DMS79 (cell line): ENCODE measurements at regions not wholly inside any gene's neighbourhood (a gene's known extent, or its start where the extent isn't known, plus 50 kb on each side); places are given as distances from the start of the nearest gene placed in this dataset.
"Not testable (repeated sequence)": the region's sequence is repeated elsewhere in the genome, so short reads cannot be mapped to it uniquely, and the experiment has no call there.

ENCODE experiments used
- DNase-seq: peaks from one replicate; lab custom pipeline; 2025; lab: John Stamatoyannopoulos, UW

GRCh38 chr5:9731159-9731558 lies 101.0 kb upstream of the TAS2R1 start:
- DNase-seq = no peak

GRCh38 chr5:9728261-9728660 lies 98.1 kb upstream of the TAS2R1 start:
- no peak for DNase-seq

DNA sequence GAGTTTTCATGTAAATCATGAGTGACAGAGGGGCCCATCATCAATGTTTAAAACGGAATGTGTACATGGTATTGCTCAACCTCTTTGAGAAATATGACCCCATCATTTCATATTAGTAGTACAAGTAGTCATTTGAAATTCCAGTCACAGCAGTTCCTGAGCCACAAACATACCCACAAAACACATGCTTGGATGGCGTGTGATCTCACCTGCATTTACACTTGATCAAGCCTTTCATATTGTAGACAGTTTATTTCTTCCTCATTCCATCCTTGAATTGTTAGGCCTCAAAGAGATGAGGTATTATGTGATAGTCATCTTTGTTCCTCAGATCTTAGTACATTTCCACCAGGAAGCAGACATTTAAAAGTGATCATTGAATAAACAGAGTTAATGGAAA lies 96.8 kb upstream of the TAS2R1 start:
- no peak for DNase-seq

DNA sequence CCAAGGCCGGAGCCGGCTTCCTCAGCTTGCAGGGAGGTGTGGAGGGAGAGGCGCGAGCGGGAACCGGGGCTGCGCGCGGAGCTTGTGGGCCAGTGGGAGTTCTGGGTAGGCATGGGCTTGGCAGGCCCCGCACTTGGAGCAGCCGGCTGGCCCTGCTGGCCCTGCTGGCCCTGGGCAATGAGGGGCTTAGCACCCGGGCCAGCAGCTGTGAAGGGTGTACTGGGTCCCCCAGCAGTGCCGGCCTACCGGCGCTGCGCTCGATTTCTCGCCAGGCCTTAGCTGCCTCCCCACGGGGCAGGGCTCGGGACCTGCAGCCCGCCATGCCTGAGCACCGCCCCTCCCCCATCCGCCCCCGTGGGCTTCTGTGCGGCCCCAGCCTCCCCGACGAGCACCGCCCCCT lies 95.1 kb upstream of the TAS2R1 start:
- not testable (repeated sequence) for DNase-seq

DNA sequence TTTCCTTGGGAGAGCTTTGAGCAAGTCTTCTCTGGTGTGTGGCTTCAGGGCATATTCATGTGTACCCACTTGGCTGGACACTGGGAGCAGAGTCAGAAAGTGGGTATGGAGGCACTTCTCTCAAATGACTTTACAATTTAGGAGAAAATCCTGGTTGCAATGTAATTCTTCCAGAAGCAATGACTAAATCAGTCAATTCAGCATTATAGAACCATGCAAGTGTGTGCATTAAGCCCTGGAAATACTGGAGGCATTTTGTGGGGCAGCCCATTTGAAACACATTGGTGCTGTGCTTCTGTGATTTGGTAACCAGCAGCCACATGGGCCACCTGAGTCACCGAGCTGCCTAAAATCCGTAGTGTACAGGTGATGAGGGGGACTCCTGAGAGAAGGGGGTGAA lies 94.6 kb upstream of the TAS2R1 start:
- no peak for DNase-seq

- no peak for DNase-seq
These were observed 92.5 kb upstream of the TAS2R1 start for GRCh38 chr5:9722601-9723180.

DNA sequence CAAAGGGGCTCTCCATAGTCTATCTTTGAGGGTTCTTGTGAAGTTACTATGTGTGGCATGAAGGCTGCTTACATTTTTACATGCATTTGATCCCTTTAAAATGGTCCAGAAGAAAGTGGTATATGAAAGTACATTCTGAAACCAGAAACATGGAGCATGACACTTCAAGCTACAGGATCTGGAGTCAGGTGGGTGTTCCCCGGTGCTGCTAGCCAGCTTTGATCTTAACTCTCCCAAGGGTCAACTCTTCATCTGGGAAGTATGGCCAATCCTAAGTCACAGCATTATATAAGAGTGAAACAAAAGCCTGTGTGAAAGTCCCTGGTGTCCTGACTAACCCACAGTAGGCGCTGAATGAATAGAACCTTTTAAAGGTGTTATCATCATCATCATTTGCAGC lies 91.0 kb upstream of the TAS2R1 start:
- no peak for DNase-seq

DNA sequence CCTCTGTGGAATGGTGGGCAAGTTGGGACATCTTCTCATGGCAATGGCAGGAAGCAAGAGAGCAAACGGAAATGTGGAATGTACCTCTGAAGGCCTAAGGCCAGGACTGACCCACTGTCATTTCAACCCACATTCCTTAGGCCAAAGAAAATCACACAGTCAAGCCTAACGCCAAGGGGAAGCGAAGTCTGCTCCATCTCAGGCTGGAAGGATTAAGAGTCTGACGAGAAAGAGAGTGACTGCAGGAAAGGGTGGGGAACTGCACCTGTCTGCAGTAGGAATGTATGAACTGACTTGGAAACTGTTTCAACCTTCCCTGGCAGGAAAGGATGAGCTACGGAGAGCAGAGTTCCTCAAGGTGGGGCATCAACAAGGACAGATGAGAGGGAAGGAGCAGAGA lies 90.2 kb upstream of the TAS2R1 start:
- DNase-seq = no peak

DNA sequence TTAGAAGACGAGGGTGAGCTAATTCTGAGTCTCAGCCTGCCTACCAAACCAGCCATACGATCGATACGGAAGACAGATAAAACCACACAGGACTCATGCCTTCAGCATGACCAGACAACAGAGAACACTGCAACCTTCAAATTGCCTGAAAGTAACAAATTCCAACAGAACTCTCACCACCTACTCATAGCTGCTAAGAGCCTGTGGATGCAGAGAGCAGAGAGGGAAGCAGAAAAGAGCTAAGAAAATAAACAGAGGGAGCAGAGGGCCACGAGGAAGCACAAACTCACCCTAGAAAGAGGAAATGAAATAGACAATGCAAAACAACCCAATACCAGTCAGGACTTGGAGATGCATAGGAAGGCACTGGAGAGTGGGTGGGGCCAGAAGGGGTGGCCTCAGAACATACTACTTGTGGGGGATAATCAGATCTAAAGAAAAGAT lies 86.7 kb upstream of the TAS2R1 start:
- DNase-seq = no peak

- no peak for DNase-seq
These were observed 85.8 kb upstream of the TAS2R1 start for GRCh38 chr5:9715891-9716335.

GRCh38 chr5:9713959-9714586 lies 83.9 kb upstream of the TAS2R1 start:
- DNase-seq = no peak

GRCh38 chr5:9713356-9713755 lies 83.2 kb upstream of the TAS2R1 start:
- DNase-seq = no peak

GRCh38 chr5:9712911-9713310 lies 82.8 kb upstream of the TAS2R1 start:
- DNase-seq = no peak

DNA sequence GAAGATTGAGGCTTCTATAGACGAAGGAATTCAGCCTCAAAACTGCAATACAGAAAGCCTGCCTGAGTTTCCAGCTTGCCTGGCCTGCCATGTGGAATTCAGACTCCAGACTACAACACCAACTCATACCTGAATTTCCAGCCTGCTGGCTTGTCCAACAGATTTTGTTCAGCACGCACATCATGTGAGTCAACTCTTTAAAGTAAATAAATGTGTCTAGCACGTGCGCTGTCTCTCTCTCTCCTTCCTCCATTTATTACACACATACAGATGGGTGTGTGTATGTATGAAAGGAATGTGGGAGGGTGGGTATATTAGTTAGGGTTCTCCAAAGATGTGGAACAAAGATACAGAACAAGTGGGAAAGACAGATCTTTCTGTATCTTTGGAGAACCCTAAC lies 82.4 kb upstream of the TAS2R1 start:
- no peak for DNase-seq

DNA sequence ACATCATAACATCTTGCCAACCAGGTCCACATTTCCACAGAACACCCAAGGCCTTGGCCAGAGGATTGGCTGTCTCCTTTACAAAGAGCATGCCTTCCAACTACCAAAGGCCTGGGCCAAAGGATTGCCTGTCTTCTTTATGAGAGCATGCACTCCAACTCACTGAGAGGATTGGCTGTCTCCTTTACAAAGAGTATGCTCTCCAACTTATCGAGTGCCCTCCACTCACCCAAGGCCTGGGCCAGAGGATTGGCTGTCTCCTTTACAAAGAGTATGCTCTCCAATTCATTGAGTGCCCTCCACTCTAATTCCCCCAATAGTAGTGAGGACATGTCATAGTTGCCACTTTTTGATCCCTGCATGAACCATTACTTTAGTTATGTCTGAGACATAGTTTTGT lies 79.9 kb upstream of the TAS2R1 start:
- DNase-seq = no peak

DNA sequence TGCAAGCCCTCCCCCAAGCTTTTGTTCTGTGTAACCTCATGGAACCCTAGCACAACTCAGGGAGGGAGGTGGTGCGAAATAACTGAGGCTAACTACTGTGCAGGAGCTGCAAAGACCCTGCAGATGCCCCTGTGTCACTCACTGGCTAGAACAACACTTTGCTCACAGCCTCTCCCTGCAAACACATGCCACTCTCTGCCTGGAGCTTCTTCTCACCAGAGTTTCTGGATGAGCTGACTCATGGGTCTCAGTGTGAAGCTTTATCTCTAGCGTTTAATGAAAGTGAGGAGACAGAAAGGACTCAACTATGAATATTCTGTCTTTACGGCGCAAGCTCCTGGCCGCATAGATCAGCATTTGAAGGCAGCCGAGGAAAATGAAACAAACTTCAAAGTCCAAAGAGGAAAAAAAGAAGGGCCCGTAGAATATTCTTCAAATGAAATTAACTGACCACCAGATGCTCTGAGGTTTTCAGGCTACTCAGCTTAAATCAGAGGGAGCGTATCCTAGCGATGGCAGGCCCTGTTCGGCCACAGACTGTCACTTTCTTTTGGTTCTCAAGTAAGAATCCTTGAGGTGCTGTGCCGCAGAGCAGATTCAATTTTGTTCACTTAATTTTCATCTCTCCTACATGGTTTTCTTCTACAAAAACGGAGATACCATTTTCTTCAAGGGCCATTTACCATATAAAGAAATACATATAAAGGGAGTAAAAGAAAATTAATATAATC lies 77.7 kb upstream of the TAS2R1 start:
- no peak for DNase-seq

- DNase-seq = no peak
These were observed 69.5 kb upstream of the TAS2R1 start for GRCh38 chr5:9699681-9700080.

DNA sequence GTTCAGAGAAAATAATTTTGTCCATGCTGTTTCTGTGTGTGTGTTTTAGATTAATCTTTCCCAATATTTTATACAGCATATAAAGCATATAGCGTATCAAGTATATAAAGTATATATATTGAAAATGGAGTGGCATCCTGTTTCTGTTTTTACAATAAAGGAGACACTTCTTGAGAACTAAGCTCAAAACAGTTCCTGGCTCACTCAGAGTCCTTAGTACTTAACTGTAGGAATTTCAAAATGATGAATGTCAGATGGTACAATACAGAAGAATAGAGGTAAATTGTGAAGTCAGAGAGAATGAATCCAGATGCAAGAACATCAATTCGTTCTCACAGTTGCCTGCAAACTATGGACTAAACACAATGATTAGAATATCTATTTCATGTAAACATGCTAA lies 68.7 kb upstream of the TAS2R1 start:
- DNase-seq = no peak

DNA sequence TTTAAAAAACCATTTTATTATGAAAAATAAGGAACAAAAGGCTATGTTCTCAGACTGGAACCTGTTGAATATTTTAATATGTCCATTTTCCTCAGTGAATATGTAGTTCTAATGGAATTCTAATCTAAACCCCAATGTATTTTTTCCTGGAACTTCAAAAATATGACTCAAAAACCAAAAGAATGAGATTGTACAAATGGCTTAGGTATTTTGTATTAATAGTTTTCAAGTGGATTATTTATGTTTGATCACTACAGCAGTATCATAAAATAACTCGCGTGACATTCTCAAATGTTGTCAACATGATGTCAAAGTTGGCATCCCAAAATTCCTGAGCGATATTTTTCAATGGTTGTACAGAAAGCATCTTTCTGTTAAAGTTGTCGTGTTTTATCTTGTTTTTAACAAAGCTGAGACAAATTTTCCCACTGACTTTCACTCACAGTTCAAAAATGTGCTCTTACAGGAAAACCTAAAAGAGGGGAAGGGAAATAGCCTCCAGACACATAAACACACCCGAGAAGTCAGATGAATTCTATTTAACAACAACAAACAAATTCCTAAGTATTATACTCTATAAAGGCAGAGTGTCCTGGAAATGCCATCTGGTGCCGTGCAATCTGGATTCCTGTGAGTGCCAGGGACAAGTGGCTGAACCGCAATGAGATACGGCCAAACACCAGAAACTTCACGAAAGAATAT lies 68.1 kb upstream of the TAS2R1 start:
- DNase-seq = no peak

DNA sequence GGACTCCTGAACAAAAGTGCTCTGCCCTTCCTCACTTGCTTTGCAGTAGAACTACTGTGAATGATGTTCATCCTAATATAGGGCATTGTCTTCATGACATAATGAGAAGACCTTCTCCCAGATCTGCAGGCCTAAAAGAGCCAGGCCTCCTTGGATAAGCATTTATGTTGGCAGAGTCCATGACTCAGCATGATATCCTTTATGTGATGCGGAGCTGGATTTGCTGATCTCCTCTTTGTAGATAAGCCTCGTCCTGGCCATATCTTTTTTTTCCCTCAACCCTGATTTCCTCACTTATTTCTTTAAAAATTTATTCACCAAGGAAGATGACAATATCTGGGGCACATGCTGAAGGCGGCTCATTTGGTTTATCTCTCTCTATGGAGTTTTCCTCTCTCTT lies 62.4 kb upstream of the TAS2R1 start:
- DNase-seq = no peak

DNA sequence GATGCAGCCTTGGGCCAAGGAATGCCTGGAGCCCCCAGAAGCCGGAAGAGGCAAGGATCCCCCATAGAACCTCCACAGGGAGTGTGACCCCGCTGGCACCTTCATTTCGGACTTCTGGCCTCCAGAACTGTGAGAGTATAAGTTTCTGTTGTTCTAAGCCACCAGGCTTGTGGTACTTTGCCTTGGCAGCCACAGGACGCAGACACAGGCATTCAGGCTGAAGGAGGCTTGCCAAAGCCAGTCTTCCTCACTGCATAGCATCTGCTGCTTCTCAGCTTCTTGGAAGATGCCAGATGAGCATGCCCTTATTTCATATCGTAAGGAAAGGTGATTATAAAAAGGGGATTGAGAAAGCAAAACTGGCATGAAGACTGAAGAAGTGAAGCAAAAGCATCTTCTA lies 61.1 kb upstream of the TAS2R1 start:
- DNase-seq = no peak

DNA sequence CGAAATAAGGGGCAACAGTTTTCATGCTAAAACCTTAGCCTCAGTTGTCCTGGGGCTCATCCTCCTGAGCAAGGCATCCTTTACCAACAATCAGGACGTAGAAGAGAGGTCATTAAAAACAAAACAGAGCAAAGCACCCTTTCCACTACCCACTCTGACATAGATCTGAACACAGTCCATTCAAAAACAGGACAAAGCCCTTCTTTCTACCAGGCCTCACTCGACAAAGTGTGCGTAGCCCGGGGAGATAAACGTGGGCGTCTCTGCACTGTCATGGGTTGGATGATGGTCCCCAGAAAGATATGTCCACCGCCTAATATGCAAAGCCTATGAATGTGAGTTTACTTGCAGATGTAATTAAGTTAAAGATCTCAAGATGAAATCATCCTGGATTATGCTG lies 60.6 kb upstream of the TAS2R1 start:
- no peak for DNase-seq

GRCh38 chr5:9686216-9686615 lies 56.1 kb upstream of the TAS2R1 start:
- no peak for DNase-seq
